ENCODE measurements at regions not wholly inside any gene's neighbourhood (a gene's known extent, or its start where the extent isn't known, plus 50 kb on each side); places are given as distances from the start of the nearest gene placed in this dataset.

GRCh38 chr14:54330876-54331275 is 65.9 kb upstream of the CDKN3 start:
- H3K36me3 ChIP-seq (ENCODE audit: control insufficient read depth in 2 of 4, insufficient read depth in 4 of 4, low read length in 3 of 4) = no peaks in the 10 kb centered on the region
- no peak overlapping the region for H3K23ac ChIP-seq (ENCODE audit: insufficient read length)
- no peak overlapping the region for H3K9ac ChIP-seq (replicated peaks in 1 of 4; ENCODE audit: extremely low read depth in 1 of 4, low read depth in 3 of 4, low read length in 3 of 4)
- H3K4me3 ChIP-seq (ENCODE audit: extremely low read depth in 1 of 4, insufficient read depth in 2 of 4, low read depth in 3 of 4, low read length in 4 of 4) = no peak overlapping the region
- H3K27me3 ChIP-seq (replicated peaks in 1 of 4; ENCODE audit: control insufficient read depth in 3 of 4, extremely low read depth in 1 of 4, insufficient read depth in 3 of 4, low read length in 3 of 4) = no peaks in the 10 kb centered on the region
- H3K4me1 ChIP-seq (replicated peaks in 1 of 4; ENCODE audit: control insufficient read depth in 3 of 4, insufficient read depth in 4 of 4, low read length in 3 of 4) = no peaks in the 10 kb centered on the region
- POLR2A ChIA-PET (ENCODE audit: partially characterized antibody) = no interaction called here
- no peaks in the 10 kb centered on the region for H4K20me1 ChIP-seq (replicated peaks in 1 of 2; ENCODE audit: control insufficient read depth in 1 of 2, insufficient read depth in 2 of 2, low read length in 2 of 2)
- H2BK20ac ChIP-seq (ENCODE audit: low read length) = no peak overlapping the region
- H2BK120ac ChIP-seq (replicated peaks; ENCODE audit: low read depth, low read length) = no peak overlapping the region
- no peak overlapping the region for H3K4ac ChIP-seq (replicated peaks; ENCODE audit: insufficient read length, low read depth, low read length)
- H3K27ac ChIP-seq (ENCODE audit: low read depth, low read length) = no peak overlapping the region
- H3K56ac ChIP-seq (replicated peaks; ENCODE audit: insufficient read length, low read depth, low read length) = no peak overlapping the region
- no peak overlapping the region for H4K5ac ChIP-seq (ENCODE audit: insufficient read length, low read depth, low read length)
- H4K8ac ChIP-seq (ENCODE audit: extremely low read depth, insufficient read depth, low read length) = no peak overlapping the region
- no peak overlapping the region for H2AFZ ChIP-seq (ENCODE audit: low read length)
- H3K23me2 ChIP-seq (ENCODE audit: low read depth, low read length) = no peaks in the 10 kb centered on the region
- H3K14ac ChIP-seq (ENCODE audit: insufficient read length) = no peak overlapping the region
- TF ChIP-seq SP2 (IDR thresholded peaks at IDR 0.05; ENCODE audit: low read length) = no peak
- TF ChIP-seq RAD21 (IDR thresholded peaks at IDR 0.05 in 1 of 2, conservative IDR thresholded peaks at IDR 0.05 in 1 of 2; ENCODE audit: low read depth in 2 of 2, low read length in 2 of 2) = no peak
- no peak for TF ChIP-seq ATF3 (IDR thresholded peaks at IDR 0.05; ENCODE audit: insufficient read depth, low read depth, low read length)
- no peak for TF ChIP-seq NRF1 (IDR thresholded peaks at IDR 0.05; ENCODE audit: low read depth, low read length)
- TF ChIP-seq TAF1 (IDR thresholded peaks at IDR 0.05; ENCODE audit: low read depth, low read length) = no peak
- no peak for TF ChIP-seq HDAC2 (IDR thresholded peaks at IDR 0.05; ENCODE audit: borderline replicate concordance in 1 of 2, low read depth in 2 of 2, low read length in 2 of 2)
- TF ChIP-seq JUND (IDR thresholded peaks at IDR 0.05; ENCODE audit: low read length) = no peak
- no peak for TF ChIP-seq KDM5A (IDR thresholded peaks at IDR 0.05; ENCODE audit: low read length)
- no peak for TF ChIP-seq CHD1 (IDR thresholded peaks at IDR 0.05; ENCODE audit: low read depth, low read length)
- no peak for TF ChIP-seq BRCA1 (IDR thresholded peaks at IDR 0.05; ENCODE audit: low read depth, low read length)
- TF ChIP-seq E2F6 (IDR thresholded peaks at IDR 0.05) = no peak
- TF ChIP-seq EP300 (IDR thresholded peaks at IDR 0.05; ENCODE audit: borderline replicate concordance in 1 of 2, low read depth in 2 of 2, low read length in 2 of 2) = no peak
- WGBS, 2 experiments (ENCODE audit: extremely low coverage in 1 of 2, insufficient coverage in 1 of 2, insufficient read length in 1 of 2, insufficient replicate concordance in 2 of 2, low coverage in 1 of 2, low lambda C conversion rate in 2 of 2, missing lambda C conversion rate in 1 of 2) = 87% methylated on average over 5 of the region's 5 CpGs; no CpG with 5 or more reads in 1 of the 2 experiments
- no peak for DNase-seq (ENCODE audit: low read depth in 1 of 2, low spot score in 2 of 2)
- H3K4me2 ChIP-seq (ENCODE audit: insufficient read depth in 1 of 2, low read depth in 2 of 2, low read length in 2 of 2) = no peak overlapping the region
- H3K9me3 ChIP-seq (ENCODE audit: insufficient read depth in 2 of 2, low read depth in 1 of 2, low read length in 1 of 2) = no peaks in the 10 kb centered on the region
- FAIRE-seq = no peak
- H2AK5ac ChIP-seq (ENCODE audit: low read depth, low read length) = no peak overlapping the region
- no peaks in the 10 kb centered on the region for H3K79me2 ChIP-seq (ENCODE audit: control insufficient read depth in 1 of 2, insufficient read depth in 2 of 2, low read length in 2 of 2)
- H4K91ac ChIP-seq (replicated peaks; ENCODE audit: insufficient read length, low read length) = no peak overlapping the region
- CTCF ChIA-PET (ENCODE audit: partially characterized antibody) = interaction anchor here (0.6 to 2.9 kb wide), 5 partner anchors 17 to 1703 kb away, joined by 3 to 11 read pairs (median 3); no protein-coding TSS in a partner anchor
- H2BK5ac ChIP-seq (ENCODE audit: low read depth, low read length) = no peak overlapping the region
- H2BK15ac ChIP-seq (ENCODE audit: low read length) = no peak overlapping the region
- H2BK12ac ChIP-seq (ENCODE audit: low read depth, low read length) = no peak overlapping the region
- H3K79me1 ChIP-seq (ENCODE audit: low read depth, low read length) = no peaks in the 10 kb centered on the region
- H3K18ac ChIP-seq (ENCODE audit: extremely low read depth, low read length) = no peak overlapping the region
